Prostate gland (tissue), 2 donors: ENCODE measurements at regions not wholly inside any gene's neighbourhood (a gene's known extent, or its start where the extent isn't known, plus 50 kb on each side); places are given as distances from the start of the nearest gene placed in this dataset.

Source experiments
- POLR2A ChIP-seq: fragments of 450-650 bp; IDR thresholded peaks from one replicate; pipeline ENCODE4 v1.6.1; 2016; ENCODE audit warnings: antibody characterized with exemption, mild to moderate bottlenecking
- POLR2AphosphoS5 ChIP-seq: sonication (generic); formaldehyde crosslinking; IDR thresholded peaks from one replicate; pipeline ENCODE4 v1.6.1; 2017; ENCODE audit warnings: antibody characterized with exemption
- TF ChIP-seq, protein P1 (sequence below), 4 experiments: fragments of 200-600 bp in 2 of 4; fragments of 450-650 bp in 2 of 4; sonication (generic) in 2 of 4; IDR thresholded peaks; 1 replicate in 3 of 4; 2 replicates in 1 of 4; pipeline ENCODE4 v1.5.1; 2016 to 2019; ENCODE audit warnings: antibody characterized with exemption in 4 of 4, mild to moderate bottlenecking in 2 of 4, moderate library complexity in 2 of 4

DNA sequence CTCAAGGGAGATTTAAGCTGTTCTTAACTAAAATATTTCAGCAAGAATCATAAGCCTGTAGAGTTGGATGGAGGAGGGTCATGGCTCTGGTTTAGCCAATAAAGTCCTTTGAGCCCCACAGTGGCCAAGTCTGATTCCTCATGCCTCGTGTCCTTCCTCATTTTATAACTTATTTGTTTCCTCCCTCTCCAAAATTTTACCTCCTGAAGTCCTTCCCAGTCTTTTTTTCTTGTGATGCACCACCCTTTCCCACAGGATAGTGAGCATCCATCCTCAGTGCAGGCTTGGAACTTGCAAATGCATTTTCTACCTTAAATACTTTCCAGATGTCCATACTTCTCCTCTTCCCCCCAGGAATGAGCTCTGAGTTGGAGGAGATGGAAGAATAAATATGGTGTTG, 162.7 kb upstream of the AGTR1 start:
- TF ChIP-seq, protein P1, sequence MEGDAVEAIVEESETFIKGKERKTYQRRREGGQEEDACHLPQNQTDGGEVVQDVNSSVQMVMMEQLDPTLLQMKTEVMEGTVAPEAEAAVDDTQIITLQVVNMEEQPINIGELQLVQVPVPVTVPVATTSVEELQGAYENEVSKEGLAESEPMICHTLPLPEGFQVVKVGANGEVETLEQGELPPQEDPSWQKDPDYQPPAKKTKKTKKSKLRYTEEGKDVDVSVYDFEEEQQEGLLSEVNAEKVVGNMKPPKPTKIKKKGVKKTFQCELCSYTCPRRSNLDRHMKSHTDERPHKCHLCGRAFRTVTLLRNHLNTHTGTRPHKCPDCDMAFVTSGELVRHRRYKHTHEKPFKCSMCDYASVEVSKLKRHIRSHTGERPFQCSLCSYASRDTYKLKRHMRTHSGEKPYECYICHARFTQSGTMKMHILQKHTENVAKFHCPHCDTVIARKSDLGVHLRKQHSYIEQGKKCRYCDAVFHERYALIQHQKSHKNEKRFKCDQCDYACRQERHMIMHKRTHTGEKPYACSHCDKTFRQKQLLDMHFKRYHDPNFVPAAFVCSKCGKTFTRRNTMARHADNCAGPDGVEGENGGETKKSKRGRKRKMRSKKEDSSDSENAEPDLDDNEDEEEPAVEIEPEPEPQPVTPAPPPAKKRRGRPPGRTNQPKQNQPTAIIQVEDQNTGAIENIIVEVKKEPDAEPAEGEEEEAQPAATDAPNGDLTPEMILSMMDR (IDR thresholded peaks at IDR 0.05): no peak
- TF ChIP-seq POLR2A (no peak), POLR2AphosphoS5 (no peak)
